ENCODE measurements at regions not wholly inside any gene's neighbourhood (a gene's known extent, or its start where the extent isn't known, plus 50 kb on each side); places are given as distances from the start of the nearest gene placed in this dataset.

GRCh38 chr5:97554977-97555643 lies 372.1 kb upstream of the RIOK2 start:
- TF ChIP-seq HDGF (IDR thresholded peaks at IDR 0.05; ENCODE audit: borderline replicate concordance) (no peak), FOXM1 (IDR thresholded peaks at IDR 0.05; ENCODE audit: borderline replicate concordance) (no peak), SUZ12 (IDR thresholded peaks at IDR 0.05) (no peak), CTBP1 (IDR thresholded peaks at IDR 0.05; ENCODE audit: borderline replicate concordance) (no peak), BHLHE40 (IDR thresholded peaks at IDR 0.05; ENCODE audit: borderline replicate concordance) (no peak), ARNT (IDR thresholded peaks at IDR 0.05) (no peak)
- DNase-seq (ENCODE audit: extremely low spot score), result no peak
- POLR2A ChIA-PET, result no interaction called here
- CTCF ChIA-PET, result no interaction called here

- ChIA-PET CTCF (no interaction called here), POLR2A (no interaction called here)
- TF ChIP-seq FOXM1 (IDR thresholded peaks at IDR 0.05; ENCODE audit: borderline replicate concordance), result no peak
- no peak for TF ChIP-seq HDGF (IDR thresholded peaks at IDR 0.05; ENCODE audit: borderline replicate concordance)
- no peak for TF ChIP-seq BHLHE40 (IDR thresholded peaks at IDR 0.05; ENCODE audit: borderline replicate concordance)
- no peak for TF ChIP-seq FOXK2 (IDR thresholded peaks at IDR 0.05)
- no peak for TF ChIP-seq ELF4 (IDR thresholded peaks at IDR 0.05)
- no peak for TF ChIP-seq PKNOX1 (IDR thresholded peaks at IDR 0.05)
- TF ChIP-seq SUZ12 (IDR thresholded peaks at IDR 0.05), result no peak
- no peak for TF ChIP-seq ARNT (IDR thresholded peaks at IDR 0.05)
- no peak for TF ChIP-seq SP1 (IDR thresholded peaks at IDR 0.05)
- TF ChIP-seq CTBP1 (IDR thresholded peaks at IDR 0.05; ENCODE audit: borderline replicate concordance), result no peak
- TF ChIP-seq ZNF384 (IDR thresholded peaks at IDR 0.05), result no peak
- TF ChIP-seq FOXA1 (IDR thresholded peaks at IDR 0.05), result no peak
- TF ChIP-seq L3MBTL2 (conservative IDR thresholded peaks at IDR 0.05), result no peak
- no peak for TF ChIP-seq NFRKB (IDR thresholded peaks at IDR 0.05)
- TF ChIP-seq LEF1 (IDR thresholded peaks at IDR 0.05; ENCODE audit: borderline replicate concordance), result no peak
- DNase-seq (ENCODE audit: extremely low spot score), result no peak
These were observed 372.6 kb upstream of the RIOK2 start for GRCh38 chr5:97555644-97555981.

GRCh38 chr5:97559827-97560598 lies 377.0 kb upstream of the RIOK2 start:
- ChIA-PET POLR2A (no interaction called here), CTCF (interaction anchor here (0.6 kb wide), 1 partner anchor 796 kb away, joined by 3 read pairs; no protein-coding TSS in a partner anchor)
- TF ChIP-seq NFRKB (IDR thresholded peaks at IDR 0.05) (no peak), TARDBP (IDR thresholded peaks at IDR 0.05) (no peak), HDGF (IDR thresholded peaks at IDR 0.05; ENCODE audit: borderline replicate concordance) (no peak), L3MBTL2 (conservative IDR thresholded peaks at IDR 0.05) (no peak), ELF4 (IDR thresholded peaks at IDR 0.05) (no peak), CTBP1 (IDR thresholded peaks at IDR 0.05; ENCODE audit: borderline replicate concordance) (no peak), SUZ12 (IDR thresholded peaks at IDR 0.05) (no peak), ZNF384 (IDR thresholded peaks at IDR 0.05) (no peak), BHLHE40 (IDR thresholded peaks at IDR 0.05; ENCODE audit: borderline replicate concordance) (no peak), LEF1 (IDR thresholded peaks at IDR 0.05; ENCODE audit: borderline replicate concordance) (no peak), FOXM1 (IDR thresholded peaks at IDR 0.05; ENCODE audit: borderline replicate concordance) (no peak), SP1 (IDR thresholded peaks at IDR 0.05) (no peak)
- DNase-seq (ENCODE audit: extremely low spot score), result no peak

GRCh38 chr5:97560599-97560993 lies 377.5 kb upstream of the RIOK2 start:
- ChIA-PET POLR2A (no interaction called here), CTCF (no interaction called here)
- no peak for TF ChIP-seq FOXA1 (IDR thresholded peaks at IDR 0.05)
- no peak for TF ChIP-seq TARDBP (IDR thresholded peaks at IDR 0.05)
- no peak for TF ChIP-seq ELF4 (IDR thresholded peaks at IDR 0.05)
- no peak for TF ChIP-seq FOXM1 (IDR thresholded peaks at IDR 0.05; ENCODE audit: borderline replicate concordance)
- TF ChIP-seq HDGF (IDR thresholded peaks at IDR 0.05; ENCODE audit: borderline replicate concordance), result no peak
- TF ChIP-seq NFRKB (IDR thresholded peaks at IDR 0.05), result no peak
- no peak for TF ChIP-seq SP1 (IDR thresholded peaks at IDR 0.05)
- no peak for DNase-seq (ENCODE audit: extremely low spot score)

GRCh38 chr5:97563050-97563657 lies 380.1 kb upstream of the RIOK2 start:
- ChIA-PET POLR2A (no interaction called here), CTCF (no interaction called here)
- DNase-seq (ENCODE audit: extremely low spot score), result no peak
- TF ChIP-seq ARNT (IDR thresholded peaks at IDR 0.05) (no peak), SP1 (IDR thresholded peaks at IDR 0.05) (no peak), ELF4 (IDR thresholded peaks at IDR 0.05) (no peak), SUZ12 (IDR thresholded peaks at IDR 0.05) (no peak), FOXK2 (IDR thresholded peaks at IDR 0.05) (no peak), BHLHE40 (IDR thresholded peaks at IDR 0.05; ENCODE audit: borderline replicate concordance) (no peak), TARDBP (IDR thresholded peaks at IDR 0.05) (no peak), HDGF (IDR thresholded peaks at IDR 0.05; ENCODE audit: borderline replicate concordance) (no peak), ZNF384 (IDR thresholded peaks at IDR 0.05) (no peak), CTBP1 (IDR thresholded peaks at IDR 0.05; ENCODE audit: borderline replicate concordance) (no peak), PKNOX1 (IDR thresholded peaks at IDR 0.05) (no peak), LEF1 (IDR thresholded peaks at IDR 0.05; ENCODE audit: borderline replicate concordance) (no peak), FOXM1 (IDR thresholded peaks at IDR 0.05; ENCODE audit: borderline replicate concordance) (no peak), NFRKB (IDR thresholded peaks at IDR 0.05) (no peak), L3MBTL2 (conservative IDR thresholded peaks at IDR 0.05) (no peak)

- CTCF ChIA-PET, result no interaction called here
These were observed 385.3 kb upstream of the RIOK2 start for GRCh38 chr5:97568382-97568781.

More at GRCh38 chr5:97568382-97568781, 385.3 kb upstream of the RIOK2 start:
- POLR2A ChIA-PET, result no interaction called here
- DNase-seq (ENCODE audit: extremely low spot score), result no peak
- TF ChIP-seq PKNOX1 (IDR thresholded peaks at IDR 0.05), result no peak
